PFSK-1 (cell line): ENCODE measurements at regions not wholly inside any gene's neighbourhood (a gene's known extent, or its start where the extent isn't known, plus 50 kb on each side); places are given as distances from the start of the nearest gene placed in this dataset.

Experiments
- POLR2AphosphoS5 ChIP-seq: IDR thresholded peaks from 2 replicates; pipeline ENCODE4 v1.6.1; 2012; ENCODE audit warnings: low read depth, mild to moderate bottlenecking, control low read depth, low read length, moderate library complexity
- REST ChIP-seq, 2 experiments: IDR thresholded peaks; 2 replicates each; pipeline versions ENCODE4 v1.6.1 to v1.8.0; 2011 to 2012; ENCODE audit warnings: low read depth in 2 of 2, low read length in 2 of 2, control low read depth in 1 of 2, inconsistent platforms in 1 of 2, mild to moderate bottlenecking in 1 of 2, moderate library complexity in 1 of 2; ENCODE audit not compliant: insufficient read depth in 1 of 2
- SIN3A ChIP-seq: IDR thresholded peaks from 2 replicates; pipeline ENCODE4 v1.6.1; 2012; ENCODE audit warnings: mild to moderate bottlenecking, low read length, moderate library complexity, borderline replicate concordance; ENCODE audit not compliant: insufficient read depth

- TF ChIP-seq REST (IDR thresholded peaks at IDR 0.05; ENCODE audit: insufficient read depth in 1 of 2, low read depth in 2 of 2, low read length in 2 of 2) (no peak), SIN3A (no peak), POLR2AphosphoS5 (no peak)
These were observed 293.6 kb downstream of the FSIP2 start for GRCh38 chr2:186032102-186032738.
